SK-N-MC (cell line): ENCODE measurements at regions not wholly inside any gene's neighbourhood (a gene's known extent, or its start where the extent isn't known, plus 50 kb on each side); places are given as distances from the start of the nearest gene placed in this dataset.
"Not testable (repeated sequence)": the region's sequence is repeated elsewhere in the genome, so short reads cannot be mapped to it uniquely, and the experiment has no call there.

Experiments
- EZH2 ChIP-seq: fragments of 200-600 bp; sonication (generic); IDR thresholded peaks from one replicate; pipeline ENCODE4 v1.6.1; 2017; ENCODE audit warnings: antibody characterized with exemption
- FOXP2 ChIP-seq: optimal IDR thresholded peaks from 2 replicates; pipeline ENCODE3; 2011; ENCODE audit warnings: mild to moderate bottlenecking, moderate library complexity; ENCODE audit not compliant: insufficient read depth; ENCODE audit errors: extremely low read length, control extremely low read depth
- POLR2AphosphoS5 ChIP-seq: IDR thresholded peaks from 2 replicates; pipeline ENCODE4 v1.6.1; 2012; ENCODE audit warnings: mild to moderate bottlenecking, low read depth, low read length, borderline replicate concordance

- TF ChIP-seq POLR2AphosphoS5, EZH2, FOXP2: not testable (repeated sequence)
Observed at GRCh38 chr7:65621580-65622201, 248.0 kb downstream of the ZNF92 start.
